ENCODE measurements at regions not wholly inside any gene's neighbourhood (a gene's known extent, or its start where the extent isn't known, plus 50 kb on each side); places are given as distances from the start of the nearest gene placed in this dataset.

- no peak overlapping the region for H3K4me3 ChIP-seq (replicated peaks; ENCODE audit: insufficient read depth, low read length)
- no peak for DNase-seq (ENCODE audit: low read depth in 1 of 2, low spot score in 1 of 2)
- TF ChIP-seq SPI1 (IDR thresholded peaks at IDR 0.05; ENCODE audit: borderline replicate concordance, low read depth) (no peak), CTCF (IDR thresholded peaks at IDR 0.05; ENCODE audit: insufficient read depth, low read length) (no peak), REST (IDR thresholded peaks at IDR 0.05; ENCODE audit: insufficient replicate concordance, low read depth) (no peak), POLR2AphosphoS5 (IDR thresholded peaks at IDR 0.05; ENCODE audit: low read depth) (no peak)
- no peaks in the 10 kb centered on the region for H3K27me3 ChIP-seq (ENCODE audit: insufficient read depth, poor library complexity, severe bottlenecking)
- H3K27ac ChIP-seq (replicated peaks): no peak overlapping the region
Observed at GRCh38 chr1:195012995-195013394, 1595.2 kb downstream of the KCNT2 start.

- Histone ChIP-seq H3K4me3 (replicated peaks; ENCODE audit: insufficient read depth, low read length) (no peak overlapping the region), H3K27me3 (ENCODE audit: insufficient read depth, poor library complexity, severe bottlenecking) (no peaks in the 10 kb centered on the region), H3K27ac (replicated peaks) (no peak overlapping the region)
- DNase-seq (ENCODE audit: low read depth in 1 of 2, low spot score in 1 of 2): no peak
- TF ChIP-seq CTCF (IDR thresholded peaks at IDR 0.05; ENCODE audit: insufficient read depth, low read length): no peak
Observed at GRCh38 chr1:195005338-195005737, 1602.9 kb downstream of the KCNT2 start.

GRCh38 chr1:194990483-194990882 is 1617.8 kb downstream of the KCNT2 start:
- no peak for TF ChIP-seq REST (IDR thresholded peaks at IDR 0.05; ENCODE audit: insufficient replicate concordance, low read depth)
- TF ChIP-seq GABPA (IDR thresholded peaks at IDR 0.05; ENCODE audit: low read depth): no peak
- TF ChIP-seq CTCF (IDR thresholded peaks at IDR 0.05; ENCODE audit: insufficient read depth, low read length): no peak
- Histone ChIP-seq H3K4me3 (replicated peaks; ENCODE audit: insufficient read depth, low read length) (no peak overlapping the region), H3K27ac (replicated peaks) (no peak overlapping the region), H3K27me3 (ENCODE audit: insufficient read depth, poor library complexity, severe bottlenecking) (no peaks in the 10 kb centered on the region)
- no peak for DNase-seq (ENCODE audit: low read depth in 1 of 2, low spot score in 1 of 2)

GRCh38 chr1:194975913-194976312 is 1632.3 kb downstream of the KCNT2 start:
- TF ChIP-seq REST (IDR thresholded peaks at IDR 0.05; ENCODE audit: insufficient replicate concordance, low read depth) (no peak), CTCF (IDR thresholded peaks at IDR 0.05; ENCODE audit: insufficient read depth, low read length) (no peak), SPI1 (IDR thresholded peaks at IDR 0.05; ENCODE audit: borderline replicate concordance, low read depth) (no peak), POLR2AphosphoS5 (IDR thresholded peaks at IDR 0.05; ENCODE audit: low read depth) (no peak), GABPA (IDR thresholded peaks at IDR 0.05; ENCODE audit: low read depth) (no peak)
- H3K27ac ChIP-seq (replicated peaks): no peak overlapping the region
- no peak for DNase-seq (ENCODE audit: low read depth in 1 of 2, low spot score in 1 of 2)
- no peak overlapping the region for H3K4me3 ChIP-seq (replicated peaks; ENCODE audit: insufficient read depth, low read length)
- H3K27me3 ChIP-seq (ENCODE audit: insufficient read depth, poor library complexity, severe bottlenecking): no peaks in the 10 kb centered on the region

Data from HL-60 (cell line).